Osteoblast (primary cell): ENCODE measurements at regions not wholly inside any gene's neighbourhood (a gene's known extent, or its start where the extent isn't known, plus 50 kb on each side); places are given as distances from the start of the nearest gene placed in this dataset.

ENCODE experiments used
- DNase-seq: peaks from one replicate; pipeline ENCODE4 v3.0.0; 2011; ENCODE audit warnings: low spot score, mixed read lengths; ENCODE audit not compliant: insufficient read length; ENCODE audit errors: missing footprints
- H2AFZ ChIP-seq: 2 replicates; pipeline ENCODE4 v1.6.0; 2011; ENCODE audit warnings: mild to moderate bottlenecking, low read length
- H3K27ac ChIP-seq: 2 replicates; pipeline ENCODE4 v1.5.1; 2011; ENCODE audit warnings: mild to moderate bottlenecking, low read depth, low read length, moderate library complexity
- H3K27me3 ChIP-seq: 2 replicates; pipeline ENCODE4 v1.6.0; 2012; ENCODE audit warnings: mild to moderate bottlenecking, control low read depth, inconsistent platforms, low read length, moderate library complexity; ENCODE audit not compliant: insufficient read depth
- H3K36me3 ChIP-seq: 2 replicates; pipeline ENCODE4 v1.5.1; 2011; ENCODE audit warnings: mild to moderate bottlenecking, low read length, control low read depth, moderate library complexity; ENCODE audit not compliant: insufficient read depth
- H3K4me1 ChIP-seq: 2 replicates; pipeline ENCODE4 v1.5.1; 2011; ENCODE audit warnings: mild to moderate bottlenecking, low read length, control low read depth, moderate library complexity; ENCODE audit not compliant: insufficient read depth
- H3K4me2 ChIP-seq: 2 replicates; pipeline ENCODE4 v1.6.0; 2011; ENCODE audit warnings: mild to moderate bottlenecking, low read length; ENCODE audit not compliant: insufficient read depth
- H3K4me3 ChIP-seq: fragments of 200-600 bp; sonication (generic); 3 replicates; pipeline ENCODE4 v1.5.1; 2012; ENCODE audit warnings: mild to moderate bottlenecking, low read length, inconsistent platforms; ENCODE audit not compliant: insufficient read depth
- H3K79me2 ChIP-seq: 2 replicates; pipeline ENCODE4 v1.6.0; 2012; ENCODE audit warnings: mild to moderate bottlenecking, low read length, control low read depth, inconsistent platforms; ENCODE audit not compliant: insufficient read depth
- H3K9me3 ChIP-seq: 2 replicates; pipeline ENCODE4 v1.5.1; 2011; ENCODE audit warnings: low read depth, low read length, control low read depth
- H4K20me1 ChIP-seq: 2 replicates; pipeline ENCODE4 v1.6.0; 2012; ENCODE audit warnings: mild to moderate bottlenecking, low read length, control low read depth; ENCODE audit not compliant: insufficient read depth
- CTCF ChIP-seq: IDR thresholded peaks from 2 replicates; pipeline ENCODE4 v1.5.1; 2011; ENCODE audit warnings: mild to moderate bottlenecking, low read depth, low read length, moderate library complexity; ENCODE audit errors: extremely low read depth

- H2AFZ ChIP-seq = no peak overlapping the region
- no peaks in the 10 kb centered on the region for H4K20me1 ChIP-seq
- H3K4me2 ChIP-seq = no peak overlapping the region
- H3K9me3 ChIP-seq = no peaks in the 10 kb centered on the region
- DNase-seq = no peak
- H3K36me3 ChIP-seq = no peaks in the 10 kb centered on the region
- no peak for TF ChIP-seq CTCF
- no peak overlapping the region for H3K4me3 ChIP-seq
- no peak overlapping the region for H3K27ac ChIP-seq
- no peaks in the 10 kb centered on the region for H3K79me2 ChIP-seq
- H3K4me1 ChIP-seq = no peaks in the 10 kb centered on the region
- no peaks in the 10 kb centered on the region for H3K27me3 ChIP-seq
Observed at GRCh38 chr18:77422974-77423867, 173.6 kb downstream of the GALR1 start.

DNA sequence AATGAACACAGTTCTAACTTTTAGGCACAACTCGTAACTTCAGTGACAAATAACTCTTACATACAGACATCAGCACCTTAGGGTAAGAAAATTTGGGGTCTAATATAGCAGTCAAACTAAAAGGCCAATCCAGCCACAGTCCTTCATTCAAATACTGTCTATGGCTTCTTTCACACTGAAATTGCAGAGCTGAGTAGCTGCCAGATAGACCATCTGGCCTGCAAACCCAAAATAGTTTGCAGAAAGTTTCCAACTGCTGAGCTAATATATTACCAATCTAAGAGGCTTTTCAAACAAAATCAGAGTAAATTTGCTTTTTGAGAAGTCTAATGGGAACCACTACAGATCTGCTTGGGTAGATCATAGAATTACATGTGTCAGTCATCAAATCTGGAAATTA is 183.4 kb downstream of the GALR1 start:
- Histone ChIP-seq H2AFZ (no peak overlapping the region), H3K36me3 (no peaks in the 10 kb centered on the region), H3K27me3 (no peaks in the 10 kb centered on the region), H3K4me2 (no peak overlapping the region), H3K27ac (no peak overlapping the region), H3K9me3 (peaks cover 2% of the 10 kb centered on the region), H3K4me1 (no peaks in the 10 kb centered on the region), H3K79me2 (no peaks in the 10 kb centered on the region), H3K4me3 (no peak overlapping the region), H4K20me1 (no peaks in the 10 kb centered on the region)
- no peak for TF ChIP-seq CTCF
- no peak for DNase-seq

DNA sequence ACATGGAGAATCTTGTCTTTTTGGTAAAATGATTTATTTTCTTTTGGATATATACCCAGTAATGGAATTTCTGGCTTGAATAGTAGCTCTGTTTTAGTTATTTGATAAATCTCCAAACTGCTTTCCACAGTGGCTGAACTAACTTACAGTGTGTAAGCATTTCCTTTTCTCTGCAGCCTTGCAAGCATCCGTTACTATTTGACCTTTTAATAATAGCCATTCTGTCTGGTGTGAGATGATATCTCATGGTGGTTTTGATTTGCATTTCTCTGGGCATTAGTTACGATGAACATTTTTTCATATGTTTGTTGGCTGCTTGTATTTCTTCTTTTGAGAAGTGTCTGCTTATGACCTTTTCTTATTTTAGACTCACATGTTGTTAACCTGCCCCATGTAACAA is 190.2 kb downstream of the GALR1 start:
- Histone ChIP-seq H4K20me1 (no peaks in the 10 kb centered on the region), H3K27ac (no peak overlapping the region), H3K9me3 (no peaks in the 10 kb centered on the region), H3K4me3 (no peak overlapping the region), H3K27me3 (no peaks in the 10 kb centered on the region), H3K4me1 (no peaks in the 10 kb centered on the region), H2AFZ (no peak overlapping the region), H3K79me2 (no peaks in the 10 kb centered on the region), H3K36me3 (no peaks in the 10 kb centered on the region), H3K4me2 (no peak overlapping the region)
- no peak for DNase-seq
- no peak for TF ChIP-seq CTCF

DNA sequence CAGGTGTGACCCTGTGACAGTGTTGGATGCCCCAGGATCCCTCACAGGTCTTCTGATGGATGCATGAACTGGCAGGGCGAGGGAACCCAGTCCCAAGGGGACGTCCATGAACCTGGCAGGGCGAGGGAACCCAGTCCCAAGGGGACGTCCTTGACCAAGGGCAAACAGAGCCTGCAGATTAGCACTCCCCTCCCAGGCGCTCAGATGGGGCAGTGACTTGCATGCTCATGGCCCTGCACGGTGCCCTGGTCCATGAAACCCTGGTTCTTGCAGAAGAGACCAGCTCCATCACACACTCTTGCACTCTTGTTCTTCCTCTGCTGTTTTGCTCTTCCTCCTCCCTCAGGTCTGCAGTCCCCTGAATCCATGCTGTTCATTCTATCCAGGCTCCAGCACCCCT is 192.7 kb downstream of the GALR1 start:
- Histone ChIP-seq H3K36me3 (no peaks in the 10 kb centered on the region), H3K4me3 (no peak overlapping the region), H3K27ac (no peak overlapping the region), H4K20me1 (no peaks in the 10 kb centered on the region), H3K9me3 (peaks cover 2% of the 10 kb centered on the region), H3K4me1 (no peaks in the 10 kb centered on the region), H3K4me2 (no peak overlapping the region), H2AFZ (no peak overlapping the region), H3K27me3 (no peaks in the 10 kb centered on the region), H3K79me2 (no peaks in the 10 kb centered on the region)
- DNase-seq = no peak
- TF ChIP-seq CTCF = no peak
